ENCODE measurements at regions not wholly inside any gene's neighbourhood (a gene's known extent, or its start where the extent isn't known, plus 50 kb on each side); places are given as distances from the start of the nearest gene placed in this dataset.
A peak's percentile ranks its signal among the peaks of the same experiment; 100 is the strongest.

- 40 to 100% (median 80%) methylated on average over 1 to 2 of the region's 2 CpGs for WGBS, 10 experiments
- no peaks in the 10 kb centered on the region for H3K4me1 ChIP-seq (replicated peaks in 1 of 2)
- H3K4me3 ChIP-seq: no peak overlapping the region
- in situ Hi-C loops (cut with MboI; ENCODE audit: low pct_unique_long_range_greater_than_20kb in 2 of 9, low sequenced_read_pairs in 9 of 9, unreplicated experiment in 9 of 9): no loop called here
- no peak overlapping the region for H3K27ac ChIP-seq
- no peak for ATAC-seq (replicated peaks in 6 of 8)
Observed at GRCh38 chr5:87053146-87053545, 214.5 kb upstream of the RASA1 start.

- no peak overlapping the region for H3K4me3 ChIP-seq
- no peaks in the 10 kb centered on the region for H3K4me1 ChIP-seq (replicated peaks in 1 of 2)
- no peak overlapping the region for H3K27ac ChIP-seq
- in situ Hi-C loops (cut with MboI; ENCODE audit: low pct_unique_long_range_greater_than_20kb in 2 of 9, low sequenced_read_pairs in 9 of 9, unreplicated experiment in 9 of 9): no loop called here
- ATAC-seq (replicated peaks in 6 of 8): no peak
Observed at GRCh38 chr5:87054821-87055220, 212.9 kb upstream of the RASA1 start.

GRCh38 chr5:87061046-87061445 lies 206.6 kb upstream of the RASA1 start:
- Histone ChIP-seq H3K27ac (no peak overlapping the region), H3K4me3 (no peak overlapping the region), H3K4me1 (replicated peaks in 1 of 2) (no peaks in the 10 kb centered on the region)
- ATAC-seq (replicated peaks in 6 of 8): no peak
- 31 to 100% (median 88%) methylated on average over 1 of the region's 1 CpG; no CpG with 5 or more reads in 2 of the 10 experiments for WGBS, 10 experiments
- in situ Hi-C loops (cut with MboI; ENCODE audit: low pct_unique_long_range_greater_than_20kb in 2 of 9, low sequenced_read_pairs in 9 of 9, unreplicated experiment in 9 of 9): no loop called here

GRCh38 chr5:87069311-87069710 lies 198.4 kb upstream of the RASA1 start:
- no peaks in the 10 kb centered on the region for H3K4me1 ChIP-seq (replicated peaks in 1 of 2)
- in situ Hi-C loops (cut with MboI; ENCODE audit: low pct_unique_long_range_greater_than_20kb in 2 of 9, low sequenced_read_pairs in 9 of 9, unreplicated experiment in 9 of 9): no loop called here
- H3K27ac ChIP-seq: no peak overlapping the region
- no peak for ATAC-seq (replicated peaks in 6 of 8)
- no peak overlapping the region for H3K4me3 ChIP-seq
- WGBS, 10 experiments: 67 to 100% (median 80%) methylated on average over 1 to 2 of the region's 2 CpGs; no CpG with 5 or more reads in 1 of the 10 experiments

DNA sequence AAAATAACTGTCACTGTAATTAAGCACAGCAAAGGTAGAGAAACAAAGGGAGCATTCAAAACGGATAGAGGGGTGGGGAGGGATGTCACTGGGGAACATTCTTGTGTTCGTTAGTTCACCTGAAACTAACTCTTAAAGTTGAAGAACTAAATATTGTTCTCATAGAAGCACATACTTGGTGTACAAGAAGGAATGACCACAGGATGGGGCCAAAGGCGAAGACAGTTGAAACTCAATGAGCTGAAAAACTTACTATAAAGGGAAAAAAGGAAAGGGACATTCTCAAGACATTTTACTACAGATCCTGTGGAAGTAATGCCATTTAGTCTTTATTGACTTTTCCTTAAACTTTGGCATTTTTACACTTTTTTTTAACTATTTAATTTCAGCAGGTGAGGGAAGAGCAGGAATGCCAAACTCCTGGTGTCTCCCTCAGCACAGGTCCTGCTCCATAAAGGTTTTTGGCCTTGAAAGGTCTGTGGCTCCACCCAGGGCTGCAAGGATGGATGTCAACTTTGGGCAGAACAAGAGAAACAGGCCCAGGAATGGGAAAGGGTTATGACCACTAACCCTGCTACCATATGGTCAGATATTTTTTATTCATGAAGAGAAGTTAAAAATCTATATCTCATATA lies 197.6 kb upstream of the RASA1 start:
- peak in 1 of 8 experiments; percentile 27 for ATAC-seq (replicated peaks in 6 of 8)
- 0 to 100% (median 33%) methylated on average over 1 to 3 of the region's 3 CpGs for WGBS, 10 experiments
- Histone ChIP-seq H3K4me1 (replicated peaks in 1 of 2) (no peaks in the 10 kb centered on the region), H3K27ac (no peak overlapping the region), H3K4me3 (no peak overlapping the region)
- in situ Hi-C loops (cut with MboI; ENCODE audit: low pct_unique_long_range_greater_than_20kb in 2 of 9, low sequenced_read_pairs in 9 of 9, unreplicated experiment in 9 of 9): no loop called here

GRCh38 chr5:87074072-87074471 lies 193.6 kb upstream of the RASA1 start:
- WGBS, 10 experiments: 50 to 100% (median 90%) methylated on average over 1 to 2 of the region's 2 CpGs; no CpG with 5 or more reads in 3 of the 10 experiments
- in situ Hi-C loops (cut with MboI; ENCODE audit: low pct_unique_long_range_greater_than_20kb in 2 of 9, low sequenced_read_pairs in 9 of 9, unreplicated experiment in 9 of 9): no loop called here
- no peak for ATAC-seq (replicated peaks in 6 of 8)
- no peak overlapping the region for H3K4me3 ChIP-seq
- H3K4me1 ChIP-seq (replicated peaks in 1 of 2): no peaks in the 10 kb centered on the region
- H3K27ac ChIP-seq: no peak overlapping the region

GRCh38 chr5:87074934-87075541 lies 192.6 kb upstream of the RASA1 start:
- WGBS, 10 experiments: 33 to 100% (median 77%) methylated on average over 1 to 2 of the region's 2 CpGs; no CpG with 5 or more reads in 2 of the 10 experiments
- Histone ChIP-seq H3K4me3 (no peak overlapping the region), H3K27ac (no peak overlapping the region), H3K4me1 (replicated peaks in 1 of 2) (no peaks in the 10 kb centered on the region)
- ATAC-seq (replicated peaks in 6 of 8): no peak
- in situ Hi-C loops (cut with MboI; ENCODE audit: low pct_unique_long_range_greater_than_20kb in 2 of 9, low sequenced_read_pairs in 9 of 9, unreplicated experiment in 9 of 9): no loop called here

DNA sequence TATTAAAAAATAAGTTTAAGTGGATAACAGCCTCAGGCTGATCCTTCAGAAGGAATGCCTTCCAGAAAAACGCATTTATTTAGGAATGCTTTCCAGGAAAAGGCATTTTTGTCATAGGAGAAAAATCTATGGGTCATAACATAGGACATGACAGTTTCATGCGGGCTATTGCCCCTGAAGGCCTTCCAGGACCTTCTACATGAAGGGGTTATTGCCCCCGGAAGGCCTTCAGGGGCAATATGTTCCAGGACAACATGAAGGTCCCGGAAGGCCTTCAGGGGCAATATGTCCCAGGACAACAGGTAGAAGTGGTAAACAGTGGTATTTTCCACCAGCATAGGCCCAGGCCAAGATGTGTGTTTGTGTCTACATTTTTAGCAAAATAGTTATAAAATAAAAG lies 191.3 kb upstream of the RASA1 start:
- in situ Hi-C loops (cut with MboI; ENCODE audit: low pct_unique_long_range_greater_than_20kb in 2 of 9, low sequenced_read_pairs in 9 of 9, unreplicated experiment in 9 of 9): no loop called here
- Histone ChIP-seq H3K27ac (no peak overlapping the region), H3K4me3 (no peak overlapping the region), H3K4me1 (replicated peaks in 1 of 2) (no peaks in the 10 kb centered on the region)
- no peak for ATAC-seq (replicated peaks in 6 of 8)
- WGBS, 10 experiments: 13 to 100% (median 79%) methylated on average over 1 to 3 of the region's 4 CpGs; no CpG with 5 or more reads in 3 of the 10 experiments

GRCh38 chr5:87076931-87077330 lies 190.8 kb upstream of the RASA1 start:
- no peaks in the 10 kb centered on the region for H3K4me1 ChIP-seq (replicated peaks in 1 of 2)
- WGBS, 10 experiments: 38 to 100% (median 90%) methylated on average over 2 of the region's 2 CpGs; no CpG with 5 or more reads in 1 of the 10 experiments
- no peak overlapping the region for H3K27ac ChIP-seq
- no peak for ATAC-seq (replicated peaks in 6 of 8)
- no peak overlapping the region for H3K4me3 ChIP-seq
- in situ Hi-C loops (cut with MboI; ENCODE audit: low pct_unique_long_range_greater_than_20kb in 2 of 9, low sequenced_read_pairs in 9 of 9, unreplicated experiment in 9 of 9): no loop called here

- H3K4me3 ChIP-seq: no peak overlapping the region
- no peaks in the 10 kb centered on the region for H3K4me1 ChIP-seq (replicated peaks in 1 of 2)
- in situ Hi-C loops (cut with MboI; ENCODE audit: low pct_unique_long_range_greater_than_20kb in 2 of 9, low sequenced_read_pairs in 9 of 9, unreplicated experiment in 9 of 9): no loop called here
- WGBS, 10 experiments: 50 to 100% (median 85%) methylated on average over 1 to 2 of the region's 2 CpGs; no CpG with 5 or more reads in 1 of the 10 experiments
- no peak for ATAC-seq (replicated peaks in 6 of 8)
- H3K27ac ChIP-seq: no peak overlapping the region
Observed at GRCh38 chr5:87079219-87079618, 188.5 kb upstream of the RASA1 start.

DNA sequence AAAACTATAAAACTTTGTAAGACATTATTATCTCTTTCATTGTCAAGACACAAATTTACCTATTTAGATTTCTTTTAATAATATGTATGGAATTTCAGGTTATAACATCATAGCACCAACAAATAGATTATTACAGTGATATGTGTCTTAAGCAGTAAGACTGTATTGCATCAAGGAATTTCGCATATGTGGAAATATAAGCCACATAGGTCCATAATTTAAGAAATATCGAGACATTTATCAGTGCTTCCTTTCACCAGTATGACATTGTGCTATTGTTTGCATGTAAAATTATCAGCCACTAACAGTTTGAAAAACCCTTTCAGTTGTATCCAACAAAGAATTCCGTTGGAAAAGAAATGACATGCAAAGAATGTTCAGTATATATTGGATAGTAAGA lies 186.7 kb upstream of the RASA1 start:
- ATAC-seq (replicated peaks in 6 of 8): no peak
- 45 to 94% (median 75%) methylated on average over 2 to 3 of the region's 3 CpGs for WGBS, 10 experiments
- Histone ChIP-seq H3K4me3 (no peak overlapping the region), H3K4me1 (replicated peaks in 1 of 2) (no peaks in the 10 kb centered on the region), H3K27ac (no peak overlapping the region)
- in situ Hi-C loops (cut with MboI; ENCODE audit: low pct_unique_long_range_greater_than_20kb in 2 of 9, low sequenced_read_pairs in 9 of 9, unreplicated experiment in 9 of 9): no loop called here

- in situ Hi-C loops (cut with MboI; ENCODE audit: low pct_unique_long_range_greater_than_20kb in 2 of 9, low sequenced_read_pairs in 9 of 9, unreplicated experiment in 9 of 9): no loop called here
- no peak for ATAC-seq (replicated peaks in 6 of 8)
- no peak overlapping the region for H3K4me3 ChIP-seq
- no peak overlapping the region for H3K27ac ChIP-seq
- no peaks in the 10 kb centered on the region for H3K4me1 ChIP-seq (replicated peaks in 1 of 2)
- 0 to 100% (median 78%) methylated on average over 1 to 4 of the region's 4 CpGs; no CpG with 5 or more reads in 1 of the 10 experiments for WGBS, 10 experiments
Observed at GRCh38 chr5:87081511-87082372, 185.9 kb upstream of the RASA1 start.

DNA sequence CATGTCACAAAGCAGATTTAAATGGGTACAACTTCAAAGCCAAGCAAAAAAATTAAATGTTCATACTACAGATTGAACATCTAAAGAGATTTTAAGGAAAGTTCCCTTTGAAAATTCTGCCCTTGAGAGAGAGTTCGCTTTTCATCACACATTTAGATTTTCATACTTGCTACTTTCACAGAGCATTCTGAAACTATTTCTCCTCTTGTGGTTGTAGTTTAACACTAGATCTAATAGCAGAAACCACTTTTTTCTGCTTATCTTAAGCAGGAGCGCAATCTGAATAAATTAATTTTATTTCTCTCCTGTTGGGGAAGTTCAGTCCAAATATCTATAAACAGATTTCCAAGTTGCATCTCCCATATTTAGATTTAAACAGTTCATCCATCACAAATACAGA lies 173.3 kb upstream of the RASA1 start:
- Histone ChIP-seq H3K4me1 (replicated peaks in 1 of 2) (no peaks in the 10 kb centered on the region), H3K27ac (no peak overlapping the region), H3K4me3 (no peak overlapping the region)
- in situ Hi-C loops (cut with MboI; ENCODE audit: low pct_unique_long_range_greater_than_20kb in 2 of 9, low sequenced_read_pairs in 9 of 9, unreplicated experiment in 9 of 9): no loop called here
- ATAC-seq (replicated peaks in 6 of 8): no peak
- WGBS, 10 experiments: 71 to 100% (median 100%) methylated on average over 1 to 2 of the region's 2 CpGs; no CpG with 5 or more reads in 2 of the 10 experiments

Measured in motor neuron (in vitro differentiated cells).